ENCODE measurements at regions not wholly inside any gene's neighbourhood (a gene's known extent, or its start where the extent isn't known, plus 50 kb on each side); places are given as distances from the start of the nearest gene placed in this dataset.
"Not testable (repeated sequence)": the region's sequence is repeated elsewhere in the genome, so short reads cannot be mapped to it uniquely, and the experiment has no call there.

- TF ChIP-seq POLR2AphosphoS5 (IDR thresholded peaks at IDR 0.05; ENCODE audit: low read depth, low read length); FOXP2 (optimal IDR thresholded peaks at IDR 0.05; ENCODE audit: borderline replicate concordance, extremely low read depth, extremely low read length, insufficient read depth); TAF1 (IDR thresholded peaks at IDR 0.05; ENCODE audit: borderline replicate concordance, insufficient read depth, low read length): not testable (repeated sequence)
Measured at GRCh38 chr11:67846303-67846702, 157.6 kb downstream of the UNC93B1 start.
